Bronchial epithelial cell (primary cell): ENCODE measurements at regions not wholly inside any gene's neighbourhood (a gene's known extent, or its start where the extent isn't known, plus 50 kb on each side); places are given as distances from the start of the nearest gene placed in this dataset.

Experiments
- DNase-seq: peaks from one replicate; pipeline ENCODE4 v3.0.0-alpha.2; 2010; ENCODE audit warnings: low read depth
- FAIRE-seq: peaks from 2 replicates; lab custom pipeline; 2011; peaks lifted over from hg19 to GRCh38; lab: Jason Lieb, UNC
- H3K27me3 ChIP-seq: 2 replicates; pipeline ENCODE4 v1.5.1; 2011; ENCODE audit warnings: low read length; ENCODE audit not compliant: control insufficient read depth, insufficient read depth
- H3K36me3 ChIP-seq: 2 replicates; pipeline ENCODE4 v1.5.1; 2011; ENCODE audit warnings: low read length; ENCODE audit not compliant: control insufficient read depth, insufficient read depth
- H3K4me3 ChIP-seq: 2 replicates; pipeline ENCODE4 v1.5.1; 2011; ENCODE audit warnings: mild to moderate bottlenecking, low read depth, low read length, control low read depth
- TF ChIP-seq, protein P1 (sequence below): IDR thresholded peaks from 2 replicates; pipeline ENCODE4 v1.5.1; 2011; ENCODE audit warnings: mild to moderate bottlenecking, moderate library complexity, low read length, control low read depth, inconsistent platforms; ENCODE audit not compliant: insufficient read depth, severe bottlenecking

DNA sequence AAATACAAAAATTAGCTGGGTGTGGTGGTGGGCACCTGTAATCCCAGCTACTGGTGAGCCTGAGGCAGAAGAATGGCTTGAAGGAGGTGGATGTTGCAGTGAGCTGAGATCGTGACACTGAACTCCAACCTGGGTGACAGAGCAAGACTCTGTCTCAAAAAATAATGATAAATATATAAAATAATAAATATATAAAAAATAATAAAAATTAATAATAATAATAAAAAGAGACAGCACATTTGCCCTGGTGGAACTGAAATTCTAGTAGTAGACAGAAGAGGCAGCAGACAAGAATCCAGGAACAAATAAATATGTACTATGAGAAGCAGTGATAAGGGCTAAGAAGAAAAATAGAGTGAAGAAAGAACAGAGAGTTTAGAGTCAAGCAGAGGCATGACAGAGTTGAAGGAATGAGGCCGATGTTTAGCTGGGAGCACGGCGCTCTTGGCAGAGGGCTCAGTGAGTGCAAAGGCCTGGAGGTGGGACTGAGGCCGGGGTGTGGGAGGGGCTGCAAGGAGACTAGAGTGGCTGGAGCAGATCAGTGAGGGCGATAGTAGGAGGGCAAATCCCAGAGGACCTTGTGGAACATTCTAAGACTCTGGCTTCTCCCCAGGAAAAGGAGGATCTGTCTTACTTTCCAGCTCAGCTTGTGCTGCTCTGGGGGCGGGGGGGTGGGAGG, 410.3 kb downstream of the MN1 start:
- H3K4me3 ChIP-seq, result no peak overlapping the region
- no peaks in the 10 kb centered on the region for H3K27me3 ChIP-seq
- TF ChIP-seq, protein P1, sequence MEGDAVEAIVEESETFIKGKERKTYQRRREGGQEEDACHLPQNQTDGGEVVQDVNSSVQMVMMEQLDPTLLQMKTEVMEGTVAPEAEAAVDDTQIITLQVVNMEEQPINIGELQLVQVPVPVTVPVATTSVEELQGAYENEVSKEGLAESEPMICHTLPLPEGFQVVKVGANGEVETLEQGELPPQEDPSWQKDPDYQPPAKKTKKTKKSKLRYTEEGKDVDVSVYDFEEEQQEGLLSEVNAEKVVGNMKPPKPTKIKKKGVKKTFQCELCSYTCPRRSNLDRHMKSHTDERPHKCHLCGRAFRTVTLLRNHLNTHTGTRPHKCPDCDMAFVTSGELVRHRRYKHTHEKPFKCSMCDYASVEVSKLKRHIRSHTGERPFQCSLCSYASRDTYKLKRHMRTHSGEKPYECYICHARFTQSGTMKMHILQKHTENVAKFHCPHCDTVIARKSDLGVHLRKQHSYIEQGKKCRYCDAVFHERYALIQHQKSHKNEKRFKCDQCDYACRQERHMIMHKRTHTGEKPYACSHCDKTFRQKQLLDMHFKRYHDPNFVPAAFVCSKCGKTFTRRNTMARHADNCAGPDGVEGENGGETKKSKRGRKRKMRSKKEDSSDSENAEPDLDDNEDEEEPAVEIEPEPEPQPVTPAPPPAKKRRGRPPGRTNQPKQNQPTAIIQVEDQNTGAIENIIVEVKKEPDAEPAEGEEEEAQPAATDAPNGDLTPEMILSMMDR, result no peak
- no peak for DNase-seq
- no peak for FAIRE-seq
- H3K36me3 ChIP-seq, result no peaks in the 10 kb centered on the region

DNA sequence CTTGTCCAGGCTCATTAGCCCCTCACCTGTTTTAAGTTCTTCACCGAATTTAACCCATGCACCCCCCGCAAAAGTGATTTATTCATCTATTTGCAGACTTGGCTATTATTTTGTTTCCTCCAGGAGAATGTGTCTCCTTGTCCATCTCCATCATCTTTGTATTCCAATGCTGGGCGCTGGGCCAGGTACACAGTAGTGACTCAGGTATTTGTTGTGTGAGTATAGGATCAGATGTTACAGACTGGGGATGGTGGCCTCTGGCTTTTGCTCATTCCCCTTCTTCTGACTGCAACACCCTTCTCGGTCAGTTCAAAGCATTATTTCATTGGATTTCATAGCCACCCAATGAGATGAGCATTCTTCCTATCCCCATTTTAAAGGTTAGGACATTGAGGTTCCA, 408.2 kb downstream of the MN1 start:
- DNase-seq (peak; percentile 80), FAIRE-seq (no peak)
- TF ChIP-seq, protein P1, result no peak
- Histone ChIP-seq H3K4me3 (no peak overlapping the region), H3K36me3 (no peaks in the 10 kb centered on the region), H3K27me3 (no peaks in the 10 kb centered on the region)

DNA sequence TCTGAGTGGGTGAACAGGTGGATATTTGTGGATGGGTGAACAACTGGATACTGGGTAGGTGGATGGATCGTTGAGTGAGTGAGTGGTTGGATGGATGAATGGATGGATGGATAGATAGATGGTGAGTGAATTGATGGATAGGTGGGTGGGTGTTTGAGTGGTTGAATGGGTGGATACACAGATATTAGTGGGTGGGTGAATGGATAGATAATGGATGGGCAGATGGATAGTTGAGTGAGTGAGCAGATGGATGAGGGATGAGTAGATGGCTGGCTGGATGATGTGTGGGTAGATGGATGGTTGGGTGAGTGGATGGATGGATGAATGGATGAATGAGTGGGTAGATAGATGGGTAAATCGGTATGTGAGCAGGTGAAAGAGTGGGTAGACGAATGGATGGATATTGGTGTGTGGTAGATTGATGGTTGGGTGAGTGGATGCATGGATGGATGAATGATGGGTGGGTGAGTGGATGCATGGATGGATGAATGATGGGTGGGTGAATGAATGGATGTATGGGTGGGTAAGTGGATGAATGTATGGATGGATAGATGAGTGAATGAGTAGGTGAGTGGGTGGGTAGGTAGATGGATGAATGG, 406.7 kb downstream of the MN1 start:
- peak; percentile 94 for FAIRE-seq
- TF ChIP-seq, protein P1, result no peak
- no peak overlapping the region for H3K4me3 ChIP-seq

DNA sequence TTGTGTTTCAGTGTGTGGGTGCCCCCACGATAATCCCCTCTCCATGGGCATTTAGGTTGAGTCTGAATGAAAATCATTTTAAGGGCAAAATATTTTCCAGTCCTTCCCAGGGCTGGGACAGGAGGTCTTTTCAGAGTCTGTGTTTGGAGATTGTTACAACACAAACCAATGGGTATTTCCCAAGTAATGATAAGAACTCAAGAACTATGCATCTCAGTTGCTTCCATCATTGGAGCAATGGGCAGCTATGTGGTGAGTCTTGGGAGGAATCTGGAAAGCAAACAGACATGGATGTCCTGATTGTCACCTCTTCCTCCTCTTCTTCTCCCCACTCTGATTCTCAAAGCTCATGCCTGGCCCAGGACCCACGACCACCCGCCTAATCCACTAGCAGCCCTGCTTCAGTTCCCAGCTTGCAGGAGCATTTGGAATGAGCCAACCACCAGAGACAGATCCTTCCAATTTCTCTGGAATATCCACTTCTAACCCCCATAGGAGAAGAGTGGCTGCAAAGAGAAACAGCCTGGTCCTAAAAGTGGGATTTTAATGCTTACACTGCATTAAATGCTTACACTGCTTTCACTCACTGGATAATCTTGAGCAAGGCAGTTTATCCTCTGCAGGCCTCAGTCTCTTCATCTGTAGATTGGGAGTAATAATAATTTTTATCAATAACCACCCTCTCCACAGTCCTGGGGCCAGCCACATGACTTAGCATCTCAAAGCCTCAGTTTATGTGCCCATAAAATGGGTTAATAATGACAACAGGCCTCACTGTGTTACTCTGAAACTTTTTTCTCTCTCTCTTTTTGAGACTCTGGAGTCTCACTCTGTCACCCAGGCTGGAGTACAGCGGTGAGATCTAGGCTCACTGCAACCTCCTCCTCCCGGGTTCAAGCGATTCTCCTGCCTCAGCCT, 404.3 kb downstream of the MN1 start:
- H3K27me3 ChIP-seq, result no peaks in the 10 kb centered on the region
- TF ChIP-seq, protein P1, result no peak
- no peak for DNase-seq
- H3K36me3 ChIP-seq, result no peaks in the 10 kb centered on the region
- no peak overlapping the region for H3K4me3 ChIP-seq
- no peak for FAIRE-seq

More for the DNA sequence above, 406.7 kb downstream of the MN1 start:
- no peak for DNase-seq
- H3K27me3 ChIP-seq, result no peaks in the 10 kb centered on the region
- H3K36me3 ChIP-seq, result no peaks in the 10 kb centered on the region

DNA sequence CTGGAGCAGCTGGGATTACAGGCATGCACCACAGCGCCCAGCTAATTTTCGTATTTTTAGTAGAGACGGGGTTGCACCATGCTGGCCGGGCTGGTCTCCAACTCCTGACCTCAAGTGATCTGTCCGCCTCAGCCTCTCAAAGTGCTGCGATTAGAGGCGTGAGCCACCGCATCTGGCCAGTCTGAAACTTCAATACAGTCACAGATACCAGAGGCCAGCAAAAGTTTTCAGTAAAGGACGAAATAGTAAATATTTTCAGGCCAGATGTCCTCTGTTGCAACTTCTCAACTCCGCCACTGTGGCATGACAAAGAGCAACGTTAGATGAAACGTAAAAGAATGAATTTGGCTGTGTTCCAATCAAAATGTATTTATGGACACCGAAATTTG, 403.6 kb downstream of the MN1 start:
- Histone ChIP-seq H3K36me3 (no peaks in the 10 kb centered on the region), H3K27me3 (no peaks in the 10 kb centered on the region), H3K4me3 (no peak overlapping the region)
- DNase-seq (no peak), FAIRE-seq (no peak)
- TF ChIP-seq, protein P1, result no peak
